Endothelial cell of umbilical vein (primary cell): ENCODE measurements at regions not wholly inside any gene's neighbourhood (a gene's known extent, or its start where the extent isn't known, plus 50 kb on each side); places are given as distances from the start of the nearest gene placed in this dataset.

Experiments used
- BruUV-seq: library from RNA; stranded (reverse); fragments of 400-500 nt; replicated peaks from 2 replicates; lab custom pipeline; 2021; lab: Mats Ljungman, UMichigan
- CTCF ChIA-PET: fragments of 300-600, 350-600 bp; sonication (Branson Sonifier 250); formaldehyde crosslinking; loops from one replicate; lab custom pipeline; 2021; ENCODE audit warnings: antibody characterized with exemption, inconsistent platforms; lab: Charles Lee
- POLR2A ChIA-PET: fragments of 300-600, 350-600 bp; sonication (Branson Sonifier 250); formaldehyde crosslinking; loops from one replicate; lab custom pipeline; 2021; ENCODE audit warnings: antibody characterized with exemption, inconsistent platforms; lab: Charles Lee
- DNase-seq: peaks from one replicate; pipeline ENCODE4 v3.0.0-alpha.2; 2011; ENCODE audit warnings: low read depth, low spot score
- FAIRE-seq: peaks from 2 replicates; lab custom pipeline; 2011; peaks lifted over from hg19 to GRCh38; lab: Jason Lieb, UNC
- H2AFZ ChIP-seq: 2 replicates; pipeline ENCODE4 v1.6.0; 2012; ENCODE audit warnings: low read depth, low read length, control low read depth, inconsistent platforms
- H3K27ac ChIP-seq: 2 replicates; pipeline ENCODE4 v1.5.1; 2011; ENCODE audit warnings: low read depth, mild to moderate bottlenecking, control low read depth, low read length, moderate library complexity; ENCODE audit not compliant: insufficient read depth
- H3K27me3 ChIP-seq, 2 experiments: 2 replicates each; pipeline versions ENCODE4 v1.6.0 to v1.6.1; 2011; ENCODE audit warnings: low read length in 2 of 2, mixed read lengths in 1 of 2; ENCODE audit not compliant: control insufficient read depth in 2 of 2, insufficient read depth in 2 of 2
- H3K36me3 ChIP-seq, 2 experiments: 2 replicates in 1 of 2; 3 replicates in 1 of 2; pipeline ENCODE4 v1.5.1; 2011; ENCODE audit warnings: low read length in 2 of 2, mild to moderate bottlenecking in 1 of 2, moderate library complexity in 1 of 2; ENCODE audit not compliant: control insufficient read depth in 2 of 2, insufficient read depth in 2 of 2; ENCODE audit errors: extremely low read depth in 1 of 2
- H3K4me1 ChIP-seq: 3 replicates; pipeline ENCODE4 v1.5.1; 2011; ENCODE audit warnings: mild to moderate bottlenecking, low read length; ENCODE audit not compliant: control insufficient read depth, insufficient read depth; ENCODE audit errors: extremely low read depth
- H3K4me2 ChIP-seq: 2 replicates; pipeline ENCODE4 v1.6.1; 2011; ENCODE audit warnings: low read length, control low read depth, mixed read lengths; ENCODE audit not compliant: insufficient read depth
- H3K4me3 ChIP-seq, 3 experiments: fragments of 200-600 bp in 1 of 3; sonication (generic), shearing (Covaris generic) in 1 of 3; replicated peaks in 1 of 3; 2 replicates each; pipeline ENCODE4 v1.5.1; 2011 to 2016; ENCODE audit warnings: control low read depth in 3 of 3, low read length in 3 of 3, mild to moderate bottlenecking in 2 of 3, inconsistent platforms in 1 of 3, low read depth in 1 of 3, moderate library complexity in 1 of 3; ENCODE audit not compliant: insufficient read depth in 1 of 3
- H3K79me2 ChIP-seq: 2 replicates; pipeline ENCODE4 v1.6.0; 2012; ENCODE audit warnings: low read length, inconsistent platforms; ENCODE audit not compliant: control insufficient read depth, insufficient read depth
- H3K9ac ChIP-seq: replicated peaks from 2 replicates; pipeline ENCODE3; 2011; ENCODE audit warnings: low read length, control low read depth; ENCODE audit not compliant: insufficient read depth; ENCODE audit errors: extremely low read depth
- H3K9me1 ChIP-seq: replicated peaks from 3 replicates; pipeline ENCODE4 v1.6.0; 2011; ENCODE audit warnings: mild to moderate bottlenecking, low read length; ENCODE audit not compliant: control insufficient read depth, insufficient read depth; ENCODE audit errors: extremely low read depth
- H3K9me3 ChIP-seq: replicated peaks from 2 replicates; pipeline ENCODE4 v1.5.1; 2012; ENCODE audit warnings: low read length, inconsistent platforms; ENCODE audit not compliant: control insufficient read depth, insufficient read depth
- H4K20me1 ChIP-seq: replicated peaks from 2 replicates; pipeline ENCODE3; 2011; ENCODE audit warnings: mild to moderate bottlenecking, low read length; ENCODE audit not compliant: control insufficient read depth, insufficient read depth; ENCODE audit errors: extremely low read depth
- CTCF ChIP-seq, 2 donors: IDR thresholded peaks; 1 replicate in 1 of 2; 2 replicates in 1 of 2; pipeline ENCODE4 v1.5.1; 2011; ENCODE audit warnings: low read length in 2 of 2, mild to moderate bottlenecking in 2 of 2, moderate library complexity in 2 of 2, control low read depth in 1 of 2, inconsistent platforms in 1 of 2, low read depth in 1 of 2; ENCODE audit not compliant: insufficient read depth in 1 of 2; ENCODE audit errors: extremely low read depth in 1 of 2
- EZH2 ChIP-seq: IDR thresholded peaks from 2 replicates; pipeline ENCODE4 v1.6.1; 2012; ENCODE audit warnings: borderline replicate concordance, low read depth, mild to moderate bottlenecking, moderate library complexity, low read length, inconsistent platforms; ENCODE audit not compliant: severe bottlenecking
- FOS ChIP-seq: IDR thresholded peaks from 2 replicates; pipeline ENCODE4 v1.6.1; 2011; ENCODE audit warnings: mild to moderate bottlenecking, low read length, moderate library complexity, borderline replicate concordance; ENCODE audit not compliant: insufficient read depth
- GATA2 ChIP-seq: IDR thresholded peaks from 2 replicates; pipeline ENCODE4 v1.7.0; 2011; ENCODE audit warnings: low read depth, mild to moderate bottlenecking, moderate library complexity, mixed read lengths, low read length; ENCODE audit not compliant: insufficient read length, insufficient read depth
- MAX ChIP-seq: IDR thresholded peaks from 2 replicates; pipeline ENCODE4 v1.6.1; 2011; ENCODE audit not compliant: insufficient read depth, insufficient read length
- MYC ChIP-seq: IDR thresholded peaks from one replicate; pipeline ENCODE4 v1.6.1; 2011; ENCODE audit warnings: mild to moderate bottlenecking, low read depth, low read length
- POLR2A ChIP-seq: IDR thresholded peaks from 2 replicates; pipeline ENCODE4 v1.6.1; 2012; ENCODE audit warnings: low read depth, mild to moderate bottlenecking, control low read depth, low read length
- POLR2AphosphoS5 ChIP-seq: IDR thresholded peaks from 2 replicates; pipeline ENCODE4 v1.6.1; 2012; ENCODE audit warnings: low read depth, mild to moderate bottlenecking, control low read depth, low read length, moderate library complexity; ENCODE audit not compliant: insufficient read depth
- dilution Hi-C: fragments of 300-500 bp; cut with MboI; formaldehyde crosslinking; loops from one replicate; pipeline ENCODE4 v1.15.0; 2019; ENCODE audit warnings: low sequenced_read_pairs; ENCODE audit not compliant: extremely low pct_ligation_motif_present
- intact Hi-C: fragments of 100-400 bp; cut with micrococcal nuclease; formaldehyde crosslinking; loops from one replicate; pipeline ENCODE4 v1.10.0; 2022

GRCh38 chr15:47186075-47186474 is 531.2 kb upstream of the SEMA6D start:
- H3K4me1 ChIP-seq = peaks cover 24% of the 10 kb centered on the region
- FAIRE-seq (no peak), DNase-seq (no peak)
- H3K79me2 ChIP-seq = peaks cover 15% of the 10 kb centered on the region
- H3K9me1 ChIP-seq = no peaks in the 10 kb centered on the region
- dilution Hi-C loops = no loop called here
- peak overlapping the region; percentile 38 for H2AFZ ChIP-seq
- no peaks in the 10 kb centered on the region for H4K20me1 ChIP-seq
- H3K27me3 ChIP-seq = no peaks in the 10 kb centered on the region
- no peak overlapping the region for H3K27ac ChIP-seq
- no TSS peak for BruUV-seq
- CTCF ChIA-PET = interaction anchor here (6.5 kb wide), 1 partner anchor 9 kb away, joined by 54 read pairs; no protein-coding TSS in a partner anchor
- POLR2A ChIA-PET = no interaction called here
- H3K4me2 ChIP-seq = peak overlapping the region; percentile 50
- H3K9me3 ChIP-seq = no peaks in the 10 kb centered on the region
- H3K4me3 ChIP-seq = no peak overlapping the region
- H3K36me3 ChIP-seq = no peaks in the 10 kb centered on the region
- no peak overlapping the region for H3K9ac ChIP-seq
- TF ChIP-seq POLR2A (no peak), MAX (no peak), EZH2 (no peak), POLR2AphosphoS5 (no peak), CTCF (IDR thresholded peaks at IDR 0.05; ENCODE audit: extremely low read depth in 1 of 2, insufficient read depth in 1 of 2, low read depth in 1 of 2, low read length in 2 of 2) (no peak), MYC (no peak), FOS (no peak), GATA2 (no peak)
- intact Hi-C loops = no loop called here
